ENCODE measurements at regions not wholly inside any gene's neighbourhood (a gene's known extent, or its start where the extent isn't known, plus 50 kb on each side); places are given as distances from the start of the nearest gene placed in this dataset.

GRCh38 chr4:37542706-37543105, 143.5 kb downstream of the RELL1 start:
- TF ChIP-seq EZH2 (IDR thresholded peaks at IDR 0.05; ENCODE audit: borderline replicate concordance, low read depth, low read length, severe bottlenecking) (no peak), CTCF (IDR thresholded peaks at IDR 0.05; ENCODE audit: borderline replicate concordance, extremely low read depth, low read length, poor library complexity, severe bottlenecking) (no peak)

Measured in DND-41 (cell line).